Mononuclear cell (primary cell): ENCODE measurements at regions not wholly inside any gene's neighbourhood (a gene's known extent, or its start where the extent isn't known, plus 50 kb on each side); places are given as distances from the start of the nearest gene placed in this dataset.
"Not testable (repeated sequence)": the region's sequence is repeated elsewhere in the genome, so short reads cannot be mapped to it uniquely, and the experiment has no call there.

Source experiments
- H3K27me3 ChIP-seq: 2 replicates; pipeline ENCODE4 v1.6.0; 2011; ENCODE audit warnings: low read length, control low read depth; ENCODE audit not compliant: insufficient read depth
- H3K4me1 ChIP-seq: 2 replicates; pipeline ENCODE4 v1.5.1; 2011; ENCODE audit warnings: mild to moderate bottlenecking, low read length, control low read depth; ENCODE audit not compliant: insufficient read depth
- H3K4me3 ChIP-seq: 2 replicates; pipeline ENCODE4 v1.5.1; 2011; ENCODE audit warnings: mild to moderate bottlenecking, low read length, moderate library complexity
- H3K9me3 ChIP-seq: 2 replicates; pipeline ENCODE4 v1.5.1; 2011; ENCODE audit warnings: low read depth, mild to moderate bottlenecking, control low read depth, low read length

GRCh38 chrX:13208281-13208935, 111.4 kb downstream of the ATXN3L start:
- Histone ChIP-seq H3K4me1 (no peaks in the 10 kb centered on the region), H3K27me3 (no peaks in the 10 kb centered on the region), H3K4me3 (no peak overlapping the region), H3K9me3 (no peaks in the 10 kb centered on the region)

- no peaks in the 10 kb centered on the region for H3K4me1 ChIP-seq
- H3K27me3 ChIP-seq, result no peaks in the 10 kb centered on the region
- H3K9me3 ChIP-seq, result no peaks in the 10 kb centered on the region
- H3K4me3 ChIP-seq, result no peak overlapping the region
Observed at GRCh38 chrX:13203271-13203670, 116.6 kb downstream of the ATXN3L start.

- H3K27me3 ChIP-seq, result no peaks in the 10 kb centered on the region
- no peaks in the 10 kb centered on the region for H3K9me3 ChIP-seq
- H3K4me1 ChIP-seq, result no peaks in the 10 kb centered on the region
- no peak overlapping the region for H3K4me3 ChIP-seq
Observed at GRCh38 chrX:13201605-13202219, 118.1 kb downstream of the ATXN3L start.

- Histone ChIP-seq H3K27me3 (no peaks in the 10 kb centered on the region), H3K4me1 (no peaks in the 10 kb centered on the region), H3K4me3 (no peak overlapping the region), H3K9me3 (no peaks in the 10 kb centered on the region)
Observed at GRCh38 chrX:13200398-13200797, 119.5 kb downstream of the ATXN3L start.

GRCh38 chrX:13198762-13199064, 121.1 kb downstream of the ATXN3L start:
- no peaks in the 10 kb centered on the region for H3K9me3 ChIP-seq
- no peaks in the 10 kb centered on the region for H3K4me1 ChIP-seq
- no peaks in the 10 kb centered on the region for H3K27me3 ChIP-seq
- no peak overlapping the region for H3K4me3 ChIP-seq

- Histone ChIP-seq H3K27me3 (no peaks in the 10 kb centered on the region), H3K4me3 (no peak overlapping the region), H3K4me1 (no peaks in the 10 kb centered on the region), H3K9me3 (no peaks in the 10 kb centered on the region)
Observed at GRCh38 chrX:13198056-13198761, 121.6 kb downstream of the ATXN3L start.

GRCh38 chrX:13196782-13197181, 123.1 kb downstream of the ATXN3L start:
- H3K27me3 ChIP-seq, result no peaks in the 10 kb centered on the region
- H3K9me3 ChIP-seq, result no peaks in the 10 kb centered on the region
- no peak overlapping the region for H3K4me3 ChIP-seq
- no peaks in the 10 kb centered on the region for H3K4me1 ChIP-seq

- no peaks in the 10 kb centered on the region for H3K9me3 ChIP-seq
- H3K27me3 ChIP-seq, result no peaks in the 10 kb centered on the region
- H3K4me3 ChIP-seq, result no peak overlapping the region
- H3K4me1 ChIP-seq, result no peaks in the 10 kb centered on the region
Observed at GRCh38 chrX:13195340-13195739, 124.5 kb downstream of the ATXN3L start.

GRCh38 chrX:13194291-13195103, 125.4 kb downstream of the ATXN3L start:
- Histone ChIP-seq H3K27me3 (no peaks in the 10 kb centered on the region), H3K9me3 (no peaks in the 10 kb centered on the region), H3K4me3 (no peak overlapping the region), H3K4me1 (no peaks in the 10 kb centered on the region)

GRCh38 chrX:13190051-13190450, 129.8 kb downstream of the ATXN3L start:
- H3K27me3 ChIP-seq, result no peaks in the 10 kb centered on the region
- no peaks in the 10 kb centered on the region for H3K9me3 ChIP-seq
- no peaks in the 10 kb centered on the region for H3K4me1 ChIP-seq
- H3K4me3 ChIP-seq, result no peak overlapping the region

- H3K4me3 ChIP-seq, result no peak overlapping the region
- H3K9me3 ChIP-seq, result no peaks in the 10 kb centered on the region
- H3K27me3 ChIP-seq, result no peaks in the 10 kb centered on the region
- no peaks in the 10 kb centered on the region for H3K4me1 ChIP-seq
Observed at GRCh38 chrX:13189380-13189779, 130.5 kb downstream of the ATXN3L start.

- Histone ChIP-seq H3K4me1 (no peaks in the 10 kb centered on the region), H3K9me3 (no peaks in the 10 kb centered on the region), H3K4me3 (no peak overlapping the region), H3K27me3 (no peaks in the 10 kb centered on the region)
Observed at GRCh38 chrX:13188731-13189309, 131.0 kb downstream of the ATXN3L start.

- H3K27me3 ChIP-seq, H3K4me1 ChIP-seq, H3K9me3 ChIP-seq, H3K4me3 ChIP-seq: not testable (repeated sequence)
Observed at GRCh38 chrX:13186643-13187042, 133.2 kb downstream of the ATXN3L start.

GRCh38 chrX:13180807-13181206, 136.4 kb upstream of the FAM9C start:
- Histone ChIP-seq H3K4me3 (no peak overlapping the region), H3K27me3 (no peaks in the 10 kb centered on the region), H3K9me3 (no peaks in the 10 kb centered on the region), H3K4me1 (no peaks in the 10 kb centered on the region)

- no peaks in the 10 kb centered on the region for H3K4me1 ChIP-seq
- H3K27me3 ChIP-seq, result no peaks in the 10 kb centered on the region
- no peaks in the 10 kb centered on the region for H3K9me3 ChIP-seq
- H3K4me3 ChIP-seq, result no peak overlapping the region
Observed at GRCh38 chrX:13179586-13179985, 135.2 kb upstream of the FAM9C start.
